HG02763 (cell line): ENCODE measurements at regions not wholly inside any gene's neighbourhood (a gene's known extent, or its start where the extent isn't known, plus 50 kb on each side); places are given as distances from the start of the nearest gene placed in this dataset.
"Not testable (repeated sequence)": the region's sequence is repeated elsewhere in the genome, so short reads cannot be mapped to it uniquely, and the experiment has no call there.

Experiments used
- ATAC-seq: cut with Tn5 transposase; IDR thresholded peaks from one replicate; pipeline ENCODE4 v1.9.1; 2021; ENCODE audit warnings: mild to moderate bottlenecking, moderate library complexity; ENCODE audit not compliant: unreplicated experiment

- ATAC-seq, result not testable (repeated sequence)
Observed at GRCh38 chr15:20245856-20246255, 295.7 kb downstream of the GOLGA6L6 start.

GRCh38 chr15:20244792-20245191 is 296.8 kb downstream of the GOLGA6L6 start:
- ATAC-seq, result not testable (repeated sequence)

GRCh38 chr15:20243486-20244240 is 297.9 kb downstream of the GOLGA6L6 start:
- ATAC-seq, result not testable (repeated sequence)

- not testable (repeated sequence) for ATAC-seq
Observed at GRCh38 chr15:20240366-20240917, 301.2 kb downstream of the GOLGA6L6 start.

GRCh38 chr15:20239186-20239585 is 302.4 kb downstream of the GOLGA6L6 start:
- not testable (repeated sequence) for ATAC-seq

GRCh38 chr15:20237256-20238020 is 304.2 kb downstream of the GOLGA6L6 start:
- ATAC-seq, result not testable (repeated sequence)

- not testable (repeated sequence) for ATAC-seq
Observed at GRCh38 chr15:20235728-20236127, 305.9 kb downstream of the GOLGA6L6 start.

- ATAC-seq, result not testable (repeated sequence)
Observed at GRCh38 chr15:20234006-20234540, 307.5 kb downstream of the GOLGA6L6 start.

- ATAC-seq, result not testable (repeated sequence)
Observed at GRCh38 chr15:20232457-20232856, 309.1 kb downstream of the GOLGA6L6 start.

GRCh38 chr15:20230656-20231055 is 310.9 kb downstream of the GOLGA6L6 start:
- ATAC-seq, result not testable (repeated sequence)

GRCh38 chr15:20228791-20229190 is 312.8 kb downstream of the GOLGA6L6 start:
- ATAC-seq, result not testable (repeated sequence)

GRCh38 chr15:20227119-20227853 is 314.3 kb downstream of the GOLGA6L6 start:
- not testable (repeated sequence) for ATAC-seq

- not testable (repeated sequence) for ATAC-seq
Observed at GRCh38 chr15:20226531-20226930, 315.1 kb downstream of the GOLGA6L6 start.

GRCh38 chr15:20221063-20221462 is 320.5 kb downstream of the GOLGA6L6 start:
- not testable (repeated sequence) for ATAC-seq

GRCh38 chr15:20219171-20219570 is 322.4 kb downstream of the GOLGA6L6 start:
- ATAC-seq, result not testable (repeated sequence)

GRCh38 chr15:20215700-20216099 is 325.9 kb downstream of the GOLGA6L6 start:
- not testable (repeated sequence) for ATAC-seq

- ATAC-seq, result not testable (repeated sequence)
Observed at GRCh38 chr15:20214101-20214500, 327.5 kb downstream of the GOLGA6L6 start.

GRCh38 chr15:20211508-20211907 is 330.1 kb downstream of the GOLGA6L6 start:
- ATAC-seq, result not testable (repeated sequence)

GRCh38 chr15:20209973-20210372 is 331.6 kb downstream of the GOLGA6L6 start:
- ATAC-seq, result not testable (repeated sequence)

GRCh38 chr15:20207607-20208006 is 334.0 kb downstream of the GOLGA6L6 start:
- ATAC-seq, result not testable (repeated sequence)
